ENCODE measurements at regions not wholly inside any gene's neighbourhood (a gene's known extent, or its start where the extent isn't known, plus 50 kb on each side); places are given as distances from the start of the nearest gene placed in this dataset.
"Not testable (repeated sequence)": the region's sequence is repeated elsewhere in the genome, so short reads cannot be mapped to it uniquely, and the experiment has no call there.

DNA sequence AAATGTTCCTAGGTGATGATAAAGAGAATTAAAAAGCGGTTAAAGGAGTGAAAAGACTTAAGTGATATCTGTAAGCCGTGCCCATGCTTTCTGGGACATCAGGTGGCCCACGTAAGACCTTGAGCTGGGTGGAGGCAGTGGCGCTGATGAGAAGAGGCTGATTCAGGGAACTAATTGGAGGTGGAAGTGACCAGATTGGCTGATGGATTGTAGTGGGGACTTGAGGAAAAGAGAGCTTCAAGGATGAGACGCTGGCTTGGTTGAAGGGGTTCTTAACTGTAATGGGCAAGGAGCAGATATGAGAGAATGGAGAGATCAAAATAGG is 69.1 kb upstream of the EP300 start:
- DNase-seq (no peak), ATAC-seq (no peak)
- Mint-ChIP-seq H3K36me3 (no peaks in the 10 kb centered on the region), H3K27me3 (no peaks in the 10 kb centered on the region), H3K4me3 (peak overlapping the region; percentile 61 to 89 (median 84)), H3K4me1 (peaks cover 4 to 24% (median 19%) of the 10 kb centered on the region in 4 donors), H3K27ac (peak overlapping the region in 9 of 10 donors; percentile 32 to 92 (median 83)), H3K9me3 (no peaks in the 10 kb centered on the region)
- POLR2A ChIA-PET, result interaction anchor here (0.6 to 3.2 kb wide), 4 partner anchors 8 to 662 kb away, joined by 3 to 54 read pairs (median 28); partner anchors contain the start of genes EP300 and RBX1

- peak overlapping the region in 1 of 10 donors; percentile 84 for H3K27ac Mint-ChIP-seq
- no peak overlapping the region for H3K4me3 Mint-ChIP-seq
- no peaks in the 10 kb centered on the region for H3K27me3 Mint-ChIP-seq
- no peaks in the 10 kb centered on the region for H3K36me3 Mint-ChIP-seq
- no peak for DNase-seq
- POLR2A ChIA-PET, result no interaction called here
- no peak for ATAC-seq
- no peaks in the 10 kb centered on the region for H3K9me3 Mint-ChIP-seq
- H3K4me1 Mint-ChIP-seq, result peaks cover 0 to 5% (median 0%) of the 10 kb centered on the region in 4 donors
Observed at GRCh38 chr22:41028841-41029240, 63.6 kb upstream of the EP300 start.

- POLR2A ChIA-PET, result interaction anchor here (0.7 to 3.2 kb wide), 2 partner anchors 8 to 75 kb away, joined by 5 to 13 read pairs; no protein-coding TSS in a partner anchor
- no peak for ATAC-seq
- Mint-ChIP-seq H3K36me3 (no peaks in the 10 kb centered on the region), H3K4me1 (peaks cover 0 to 5% (median 0%) of the 10 kb centered on the region in 4 donors), H3K4me3 (no peak overlapping the region), H3K27ac (no peak overlapping the region), H3K9me3 (no peaks in the 10 kb centered on the region), H3K27me3 (no peaks in the 10 kb centered on the region)
- DNase-seq, result peak in 1 of 10 donors; percentile 2
Observed at GRCh38 chr22:41030891-41031290, 61.5 kb upstream of the EP300 start.

DNA sequence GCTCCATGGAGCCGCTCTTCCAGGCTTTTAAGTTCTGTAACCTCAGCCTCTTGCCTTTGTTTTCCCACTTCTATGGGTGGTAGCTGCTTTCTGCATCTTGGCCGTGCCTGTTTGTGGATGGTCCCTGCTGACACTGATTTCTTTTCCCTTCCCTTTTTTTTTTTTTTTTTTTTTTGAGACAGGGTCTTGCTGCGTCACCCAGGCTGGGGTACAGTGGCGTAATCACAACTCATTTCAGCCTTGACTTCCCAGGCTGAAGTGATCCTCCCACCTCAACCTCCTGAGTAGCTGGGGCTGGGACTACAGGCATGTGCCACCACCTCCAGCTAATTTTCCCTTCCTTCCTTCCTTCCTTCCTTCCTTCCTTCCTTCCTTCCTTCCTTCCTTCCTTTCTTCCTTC is 57.7 kb upstream of the EP300 start:
- Mint-ChIP-seq H3K4me1 (no peaks in the 10 kb centered on the region), H3K36me3 (no peaks in the 10 kb centered on the region), H3K27ac (peak overlapping the region in 1 of 10 donors; percentile 8), H3K4me3 (no peak overlapping the region), H3K27me3 (peaks cover 0 to 4% (median 2%) of the 10 kb centered on the region in 5 donors), H3K9me3 (no peaks in the 10 kb centered on the region)
- POLR2A ChIA-PET, result no interaction called here
- no peak for DNase-seq
- no peak for ATAC-seq

DNA sequence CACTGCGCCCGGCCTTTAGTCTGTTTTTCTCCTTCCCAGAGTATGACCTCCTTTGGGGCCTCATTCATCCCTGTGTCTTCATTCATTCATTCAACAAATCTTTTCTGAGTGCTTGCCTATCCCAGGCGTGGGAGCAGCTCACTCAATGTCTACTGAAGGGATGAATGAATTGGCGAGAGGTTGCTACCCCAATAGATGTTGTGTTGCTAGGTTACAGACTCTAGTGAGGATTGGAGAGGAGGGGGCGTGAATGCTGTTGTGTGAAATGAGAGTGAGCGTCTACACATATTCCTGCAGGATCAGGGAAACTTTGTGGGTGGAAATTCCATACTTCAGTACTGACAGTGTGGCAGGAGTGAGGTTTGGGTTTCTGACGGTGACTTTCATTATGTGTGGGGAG is 55.5 kb upstream of the EP300 start:
- Mint-ChIP-seq H3K36me3 (no peaks in the 10 kb centered on the region), H3K27me3 (peaks cover 0 to 4% (median 2%) of the 10 kb centered on the region in 5 donors), H3K4me3 (no peak overlapping the region), H3K27ac (no peak overlapping the region), H3K4me1 (no peaks in the 10 kb centered on the region), H3K9me3 (no peaks in the 10 kb centered on the region)
- no peak for ATAC-seq
- no peak for DNase-seq
- POLR2A ChIA-PET, result no interaction called here

DNA sequence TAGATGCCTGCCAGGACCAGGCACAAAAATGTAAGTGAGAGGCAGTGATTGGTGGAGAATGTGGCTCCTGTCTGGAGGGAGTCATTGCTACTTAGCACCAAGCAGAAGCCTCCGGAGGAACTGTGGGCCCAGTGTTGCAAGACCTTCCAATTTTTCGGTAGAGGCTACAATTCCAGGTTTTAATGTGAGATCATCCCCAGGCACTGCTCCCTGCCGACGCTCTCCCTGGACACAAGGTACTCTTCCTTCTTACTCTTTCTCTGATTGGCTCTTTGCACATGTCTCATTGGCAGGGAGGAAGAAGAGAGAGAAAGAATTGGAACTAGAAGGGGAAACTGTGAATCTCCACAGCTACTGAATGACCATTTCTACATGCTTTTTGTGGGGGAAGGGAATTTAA is 53.7 kb upstream of the EP300 start:
- no peak overlapping the region for H3K4me3 Mint-ChIP-seq
- no peaks in the 10 kb centered on the region for H3K4me1 Mint-ChIP-seq

GRCh38 chr22:41039641-41040040 is 52.8 kb upstream of the EP300 start:
- H3K4me3 Mint-ChIP-seq, H3K27me3 Mint-ChIP-seq, ATAC-seq, DNase-seq, H3K4me1 Mint-ChIP-seq, H3K9me3 Mint-ChIP-seq, H3K27ac Mint-ChIP-seq, POLR2A ChIA-PET, H3K36me3 Mint-ChIP-seq: not testable (repeated sequence)

More for the DNA sequence above, 53.7 kb upstream of the EP300 start:
- H3K9me3 Mint-ChIP-seq, result no peaks in the 10 kb centered on the region
- DNase-seq (no peak), ATAC-seq (no peak)
- no peaks in the 10 kb centered on the region for H3K36me3 Mint-ChIP-seq
- peak overlapping the region in 1 of 10 donors; percentile 33 for H3K27ac Mint-ChIP-seq
- peaks cover 0 to 4% (median 2%) of the 10 kb centered on the region in 5 donors for H3K27me3 Mint-ChIP-seq
- POLR2A ChIA-PET, result interaction anchor here (0.6 kb wide), 1 partner anchor 760 kb away, joined by 5 read pairs; no protein-coding TSS in a partner anchor

DNA sequence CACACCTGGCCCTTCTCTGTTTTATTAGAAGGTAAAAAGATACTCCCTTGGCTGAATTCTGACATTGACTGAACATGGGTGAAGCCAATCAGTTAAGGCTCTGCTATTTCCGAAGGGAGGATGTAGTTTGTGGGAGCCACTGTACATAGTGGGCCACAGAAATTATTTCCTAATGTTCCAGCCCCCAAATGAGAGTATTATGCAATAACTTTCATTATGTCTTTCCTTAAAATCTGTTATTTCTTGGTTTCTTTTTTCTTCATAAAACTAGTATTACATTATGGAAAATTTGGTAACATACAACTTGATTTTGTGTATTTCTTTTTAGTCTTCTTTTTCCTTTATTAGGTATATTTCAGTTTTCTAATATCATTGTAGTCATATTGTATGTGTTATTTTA is 51.9 kb upstream of the EP300 start:
- Mint-ChIP-seq H3K36me3 (no peaks in the 10 kb centered on the region), H3K4me3 (no peak overlapping the region), H3K27me3 (peaks cover 0 to 4% (median 2%) of the 10 kb centered on the region in 5 donors), H3K27ac (peak overlapping the region in 1 of 10 donors; percentile 57), H3K9me3 (no peaks in the 10 kb centered on the region), H3K4me1 (no peaks in the 10 kb centered on the region)
- DNase-seq, result no peak
- POLR2A ChIA-PET, result interaction anchor here (0.8 kb wide), 1 partner anchor 9 kb away, joined by 5 read pairs; no protein-coding TSS in a partner anchor
- no peak for ATAC-seq

- H3K9me3 Mint-ChIP-seq, result no peaks in the 10 kb centered on the region
- H3K4me3 Mint-ChIP-seq, result no peak overlapping the region
- H3K27me3 Mint-ChIP-seq, result peaks cover 0 to 4% (median 2%) of the 10 kb centered on the region in 5 donors
- no peak overlapping the region for H3K27ac Mint-ChIP-seq
- no peak for DNase-seq
- no peaks in the 10 kb centered on the region for H3K4me1 Mint-ChIP-seq
- H3K36me3 Mint-ChIP-seq, result no peaks in the 10 kb centered on the region
- POLR2A ChIA-PET, result no interaction called here
- no peak for ATAC-seq
Observed at GRCh38 chr22:41041532-41041931, 50.9 kb upstream of the EP300 start.
